Fibroblast of skin of right quadriceps (primary cell): ENCODE measurements at regions not wholly inside any gene's neighbourhood (a gene's known extent, or its start where the extent isn't known, plus 50 kb on each side); places are given as distances from the start of the nearest gene placed in this dataset.

Source experiments
- DNase-seq: peaks from one replicate; pipeline ENCODE4 v3.0.0-alpha.2; 2013

DNA sequence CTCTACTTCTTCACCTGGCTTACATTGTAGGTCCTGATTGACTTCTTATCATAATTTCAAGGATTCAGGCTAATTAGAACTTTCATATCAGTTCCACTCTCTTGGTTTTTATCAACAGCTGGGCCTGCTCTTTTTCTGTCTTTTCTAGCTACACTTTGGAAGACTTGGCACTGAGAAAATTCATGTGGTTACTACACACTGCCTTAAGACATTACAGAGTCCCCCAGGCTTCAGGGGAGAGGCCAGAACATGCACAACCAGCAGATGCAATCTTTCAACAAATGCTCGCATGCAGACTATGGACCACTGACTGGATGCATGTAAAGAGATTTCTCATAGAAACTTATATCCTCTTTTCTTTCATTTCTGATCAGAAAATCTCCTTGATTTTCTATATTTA, 423.5 kb downstream of the TUSC7 start:
- no peak for DNase-seq

DNA sequence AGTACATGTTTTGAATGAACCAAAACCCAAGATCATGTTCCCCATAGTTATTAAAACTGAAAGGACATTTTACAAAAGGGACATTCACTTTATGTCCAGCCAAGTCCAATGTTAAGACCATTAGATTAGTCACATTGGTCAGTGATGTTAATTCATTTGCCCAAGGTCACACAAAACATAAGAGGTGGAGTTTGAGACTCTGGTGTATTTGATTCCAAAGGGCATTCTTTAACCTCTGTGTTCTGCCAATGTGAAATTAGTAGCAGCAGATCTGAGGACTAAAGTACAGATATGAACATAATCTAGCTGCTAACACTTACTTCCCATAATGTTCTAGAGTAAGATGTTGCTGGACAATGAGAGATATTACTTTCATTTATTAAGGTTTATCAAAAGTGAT, 425.6 kb downstream of the TUSC7 start:
- DNase-seq = no peak

DNA sequence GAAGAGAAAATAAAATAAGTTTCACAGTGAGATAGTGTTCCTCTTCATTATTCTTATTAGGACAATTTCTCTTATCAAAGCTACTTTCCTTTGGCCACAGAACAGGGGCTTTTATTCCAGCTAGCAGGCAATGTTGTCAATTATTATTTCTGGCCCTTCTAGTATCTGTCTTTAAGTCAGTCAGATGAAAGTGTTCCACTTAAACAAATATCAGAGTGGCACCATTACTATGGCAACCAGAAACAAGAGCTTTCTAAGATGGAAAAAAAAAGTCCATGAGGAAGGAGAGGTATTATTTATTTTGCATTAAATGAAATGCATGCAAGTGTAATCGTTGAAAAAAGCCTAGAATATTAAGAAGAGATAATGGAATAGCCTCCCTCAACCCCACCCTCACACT, 426.4 kb downstream of the TUSC7 start:
- no peak for DNase-seq

DNA sequence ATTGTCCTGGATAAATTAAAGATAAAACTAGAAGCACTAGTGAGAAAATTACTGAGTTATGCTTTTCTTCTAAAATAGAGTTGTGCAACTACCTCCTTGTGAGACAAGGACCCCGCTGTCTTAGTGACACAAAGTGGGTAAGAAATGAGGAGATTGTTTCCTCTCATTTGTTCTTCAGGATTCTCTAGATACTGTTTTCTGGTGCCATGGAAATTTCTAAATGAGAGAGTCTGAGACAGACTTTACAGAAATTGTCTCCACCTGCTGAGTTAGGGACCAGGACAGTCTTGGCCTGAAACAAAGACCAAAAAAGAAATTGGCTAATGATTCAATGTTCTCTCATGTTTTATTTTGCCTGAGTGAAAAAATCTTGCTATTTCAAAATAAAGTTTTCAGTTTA, 427.5 kb downstream of the TUSC7 start:
- DNase-seq = no peak

DNA sequence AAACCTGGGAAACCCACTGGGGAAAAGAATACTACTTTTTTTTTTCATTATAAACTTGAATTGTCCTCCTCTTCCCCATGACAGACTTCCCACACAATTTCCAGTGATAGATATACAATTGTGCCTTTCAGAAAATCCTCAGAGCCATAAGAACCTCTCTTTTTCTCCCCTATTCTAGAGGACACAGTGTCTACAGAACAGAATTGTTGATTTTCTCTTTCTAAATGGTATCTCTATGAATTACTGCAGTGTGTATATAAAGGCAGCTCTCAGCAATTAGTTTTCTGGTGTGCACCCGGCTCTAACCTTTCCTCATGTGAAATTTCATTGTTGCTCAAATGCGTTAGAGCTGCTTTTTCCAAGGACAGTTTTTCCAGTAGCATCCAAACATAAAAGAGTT, 430.1 kb downstream of the TUSC7 start:
- DNase-seq = no peak

DNA sequence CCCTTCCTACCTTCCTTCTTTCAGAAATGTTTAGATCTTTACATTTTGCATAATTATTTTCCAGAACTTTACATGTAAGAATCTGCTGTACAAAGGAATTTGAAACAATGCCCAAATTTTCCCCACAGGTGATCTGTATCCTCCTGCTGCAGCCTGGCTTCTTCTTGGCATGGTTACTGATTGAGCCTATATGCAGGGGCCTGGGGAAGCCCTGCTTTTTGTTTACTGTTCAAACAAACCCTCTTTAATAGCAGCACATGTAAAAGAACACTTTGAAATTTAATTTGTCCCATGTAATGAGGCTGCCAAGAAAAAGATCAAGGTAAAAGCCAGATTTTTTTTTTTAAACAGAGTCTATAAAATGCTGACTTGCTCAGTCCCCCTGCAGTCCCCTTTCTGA, 432.2 kb downstream of the TUSC7 start:
- DNase-seq = no peak

DNA sequence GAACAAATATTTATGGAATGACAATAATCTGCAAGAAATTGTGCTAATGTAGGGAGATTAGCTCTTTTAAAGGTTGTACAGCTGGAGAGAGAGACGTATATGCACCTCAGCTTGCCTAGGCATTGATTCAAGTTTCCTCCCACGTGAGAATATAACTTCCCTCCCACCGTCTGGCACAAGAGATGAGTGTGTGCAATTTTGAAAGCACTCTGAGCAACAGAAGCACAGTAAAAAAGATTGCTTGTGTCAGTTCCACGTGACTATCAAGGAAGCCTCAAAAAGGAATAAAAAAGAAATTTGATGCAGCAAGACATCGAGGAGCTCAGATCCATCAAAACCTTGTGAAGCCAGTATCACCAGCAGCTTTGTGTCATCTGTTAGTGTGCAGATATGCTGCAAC, 435.3 kb downstream of the TUSC7 start:
- peak; percentile 42 for DNase-seq

DNA sequence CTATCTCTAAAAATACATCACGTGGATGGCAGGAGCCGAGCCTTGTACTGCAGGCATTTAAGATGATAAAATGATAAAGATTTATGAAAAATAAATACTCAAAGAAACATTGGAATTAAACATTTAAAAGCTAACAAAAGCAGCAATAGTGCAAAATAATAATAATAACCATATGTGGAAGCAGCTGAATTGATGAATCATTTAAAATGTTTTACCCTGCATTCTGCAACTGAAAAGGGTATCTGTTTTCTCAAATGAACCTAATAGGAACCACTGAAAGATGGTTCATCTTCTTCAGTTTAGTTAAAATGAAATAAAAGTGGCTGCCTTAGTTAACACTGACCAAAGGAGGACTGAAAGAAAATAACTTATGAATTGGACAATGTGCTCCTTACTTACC, 436.1 kb downstream of the TUSC7 start:
- peak; percentile 21 for DNase-seq

DNA sequence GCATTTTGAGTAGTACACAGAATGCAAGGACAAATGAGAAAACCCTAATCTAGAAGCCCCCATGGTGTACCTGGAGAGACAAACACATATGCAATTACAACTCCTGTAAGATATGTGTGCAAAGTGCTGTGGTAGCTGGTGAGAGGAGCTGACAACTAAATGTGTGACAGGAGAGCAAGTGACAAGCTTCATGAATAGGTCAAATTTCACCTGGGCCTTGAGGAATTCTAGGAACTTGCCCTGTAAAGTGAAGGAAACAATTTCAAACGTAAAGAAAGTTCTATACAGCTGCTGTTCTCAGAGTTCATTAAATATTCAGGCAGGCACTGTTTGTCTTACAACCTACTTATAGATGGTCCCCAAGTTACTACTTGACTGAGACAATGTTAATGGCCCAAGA, 437.0 kb downstream of the TUSC7 start:
- DNase-seq = no peak

DNA sequence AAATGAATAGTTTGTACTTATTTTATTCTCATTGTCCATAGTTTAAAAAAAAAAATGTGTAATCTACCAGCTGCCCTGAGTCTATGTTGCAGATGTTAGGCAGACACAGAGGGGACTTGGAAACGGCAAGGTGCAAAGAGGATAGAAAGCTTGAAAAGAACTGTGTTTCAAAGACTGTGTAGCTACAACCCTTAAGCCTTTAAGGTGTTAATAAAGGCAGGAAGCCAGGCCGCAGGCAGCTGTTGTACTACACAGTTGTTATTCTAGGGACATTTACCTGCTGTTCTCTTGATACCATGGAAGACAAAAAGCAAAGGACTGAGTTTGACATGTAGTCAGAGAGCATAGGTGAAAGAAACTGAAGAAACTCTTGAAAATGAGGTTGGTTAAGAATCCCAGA, 440.0 kb downstream of the TUSC7 start:
- no peak for DNase-seq

DNA sequence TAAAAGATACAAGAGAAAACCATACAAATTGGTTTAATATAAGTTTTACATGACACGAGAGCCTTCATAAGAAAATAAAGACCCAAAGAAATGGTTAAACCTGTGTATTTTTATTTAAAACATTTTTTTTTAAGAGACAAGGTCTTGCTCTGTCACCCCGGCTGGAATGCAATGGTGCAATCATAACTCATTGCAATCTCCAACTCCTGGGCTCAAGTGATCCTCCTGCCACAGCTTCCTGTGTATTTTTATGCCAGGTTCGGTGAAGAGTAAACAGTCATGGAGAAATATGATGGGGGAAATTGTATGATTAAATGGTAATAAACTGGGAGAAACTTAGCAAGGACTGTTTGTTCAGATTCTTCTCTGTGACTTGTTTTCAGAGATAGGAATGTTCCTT, 441.0 kb downstream of the TUSC7 start:
- DNase-seq = no peak

DNA sequence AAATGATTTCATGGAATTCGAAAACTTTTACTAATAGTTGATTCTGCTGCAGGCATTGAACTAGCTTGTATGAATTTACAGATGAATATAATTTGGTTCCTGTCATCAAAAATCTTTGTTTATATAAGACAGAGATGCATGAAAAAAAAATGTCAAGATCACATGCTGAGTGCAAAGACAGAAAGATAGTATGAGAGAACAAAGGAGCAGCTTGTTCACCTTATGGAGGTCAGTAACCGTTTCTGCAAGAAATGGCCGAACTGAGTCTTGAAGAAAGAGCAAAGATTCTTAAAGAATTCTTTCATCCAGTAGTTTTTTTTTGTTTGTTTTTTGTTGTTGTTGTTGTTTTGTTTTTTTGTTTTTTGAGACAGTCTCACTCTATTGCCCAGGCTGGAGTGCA, 450.6 kb downstream of the TUSC7 start:
- DNase-seq = no peak

DNA sequence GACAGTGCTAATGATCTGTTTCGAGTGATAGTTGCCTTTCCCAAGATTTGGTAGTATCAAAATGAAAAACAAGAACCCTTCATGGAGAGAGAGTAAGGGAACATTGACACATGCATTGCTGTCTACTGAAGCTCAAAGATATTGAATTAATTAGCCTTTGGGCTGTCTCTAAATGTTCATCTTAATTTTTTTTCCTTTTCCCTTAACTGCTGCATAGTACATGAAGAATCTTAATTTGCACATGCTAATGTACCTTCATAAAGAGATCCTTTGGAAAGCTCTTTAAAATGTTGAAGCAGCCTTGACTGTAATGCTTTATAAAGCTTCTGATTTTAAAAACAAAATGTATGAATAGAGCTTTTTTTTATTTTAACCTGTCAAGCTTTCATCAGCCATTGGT, 452.2 kb downstream of the TUSC7 start:
- no peak for DNase-seq

DNA sequence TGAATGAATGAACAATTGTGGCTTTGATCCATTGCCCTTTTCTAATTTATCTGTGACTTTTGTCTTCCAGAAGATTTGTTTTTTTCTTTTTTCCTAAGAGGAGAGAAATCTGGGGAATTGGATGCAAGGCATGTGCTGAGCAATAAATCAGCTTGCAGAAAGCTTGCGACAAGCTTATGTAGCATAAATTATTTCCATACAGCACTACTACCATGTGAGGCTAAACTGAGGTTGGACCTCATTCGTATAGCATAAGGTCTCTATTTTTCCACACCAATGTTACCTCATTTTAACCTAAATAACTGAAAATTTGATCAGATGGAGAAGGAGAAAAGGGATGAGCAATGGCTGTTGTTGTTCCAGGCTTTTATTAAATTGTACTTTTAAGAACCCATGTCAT, 455.6 kb downstream of the TUSC7 start:
- no peak for DNase-seq

DNA sequence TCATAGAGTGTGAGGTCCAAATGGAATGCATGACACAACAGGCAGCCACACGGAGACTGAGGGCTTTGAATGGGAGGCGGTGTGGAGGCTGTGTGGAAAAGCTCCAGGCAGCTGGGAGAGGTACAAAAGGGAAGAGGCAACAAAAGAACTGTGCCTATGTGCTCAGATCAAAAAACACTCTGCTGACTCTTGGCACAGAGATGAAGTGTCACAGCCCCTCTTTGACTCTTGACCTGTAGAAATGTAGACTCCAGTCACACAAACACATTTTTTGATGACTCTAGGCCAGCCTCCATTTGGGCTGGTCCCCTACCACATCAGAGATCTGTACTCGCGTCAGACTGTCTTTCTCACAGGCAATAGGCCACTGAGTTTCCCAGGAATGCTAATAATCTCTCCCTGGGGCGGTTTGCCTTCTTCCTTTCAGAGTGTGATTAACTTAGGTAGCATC, 456.0 kb downstream of the TUSC7 start:
- DNase-seq = peak; percentile 51

DNA sequence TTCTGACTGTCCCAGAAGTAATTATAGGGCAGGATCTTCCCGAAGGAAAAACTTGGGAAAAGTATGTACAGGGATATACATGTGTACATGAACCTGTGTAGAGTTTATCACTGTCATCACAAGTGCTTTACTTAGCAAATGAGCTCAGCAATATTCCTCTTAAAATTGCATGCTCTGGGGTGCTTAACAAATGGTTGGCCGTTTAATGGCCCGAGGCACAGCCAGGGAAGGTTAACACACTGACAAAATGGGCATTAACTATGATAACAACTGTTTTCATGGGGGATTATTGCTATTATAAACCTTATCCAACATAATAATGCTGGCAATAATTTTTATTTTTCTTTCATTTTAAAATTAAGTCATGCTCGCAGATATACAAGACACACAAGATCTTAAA, 459.3 kb downstream of the TUSC7 start:
- no peak for DNase-seq

DNA sequence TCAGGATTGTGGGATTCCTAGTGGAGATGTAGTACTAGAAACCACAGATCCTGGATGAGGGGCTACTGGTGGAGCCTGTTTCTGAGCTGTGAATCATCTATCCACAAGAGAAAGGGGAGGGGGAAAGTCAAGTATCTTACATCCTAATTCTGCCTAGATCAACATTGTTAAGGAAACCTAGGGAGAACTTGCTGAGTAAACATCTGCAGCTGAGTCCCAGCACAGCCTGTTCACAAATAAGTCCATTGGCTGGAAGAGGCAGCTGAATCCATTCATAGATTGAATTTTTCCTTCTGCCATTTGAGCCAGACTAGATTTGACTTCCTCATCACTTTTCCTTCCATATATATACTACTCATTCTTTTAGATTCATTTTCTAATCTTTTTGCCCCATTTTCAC, 460.5 kb downstream of the TUSC7 start:
- DNase-seq = no peak

DNA sequence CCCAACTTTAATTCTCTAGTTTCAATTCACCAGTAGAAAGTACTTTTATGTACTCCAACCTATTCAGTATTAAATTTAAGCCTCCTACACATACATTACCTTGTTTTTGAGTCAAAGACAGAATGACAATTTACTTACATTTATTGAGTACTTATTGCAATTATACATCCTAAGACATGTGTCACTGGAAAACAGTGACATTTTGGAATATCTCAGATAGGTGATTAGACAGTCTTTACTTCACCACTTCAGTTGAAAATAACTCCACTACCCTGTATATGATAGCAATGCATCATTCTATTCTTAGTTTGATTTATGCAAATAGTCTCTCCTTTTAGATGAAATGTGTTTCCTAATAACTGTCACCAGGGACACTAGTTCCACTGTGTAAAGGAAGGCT, 461.5 kb downstream of the TUSC7 start:
- DNase-seq = no peak

DNA sequence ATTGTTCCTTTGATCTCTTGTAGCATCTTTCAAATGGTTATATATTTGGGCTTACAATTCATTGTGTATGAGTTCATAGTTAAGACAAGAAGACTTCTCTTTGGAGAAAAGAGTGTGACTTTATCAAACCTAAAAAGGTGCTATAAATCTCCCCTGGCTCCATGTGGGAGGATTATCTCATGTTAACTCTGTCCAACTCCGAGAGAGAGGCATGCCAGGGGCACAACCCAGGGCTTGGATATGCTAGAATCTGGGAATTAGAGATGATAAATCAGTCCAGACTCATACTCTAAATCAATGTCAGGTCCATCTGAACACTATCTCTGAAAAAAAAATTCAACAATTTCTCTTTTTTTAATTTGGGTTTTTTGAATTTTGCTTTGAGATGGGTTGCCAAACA, 462.8 kb downstream of the TUSC7 start:
- DNase-seq = no peak

DNA sequence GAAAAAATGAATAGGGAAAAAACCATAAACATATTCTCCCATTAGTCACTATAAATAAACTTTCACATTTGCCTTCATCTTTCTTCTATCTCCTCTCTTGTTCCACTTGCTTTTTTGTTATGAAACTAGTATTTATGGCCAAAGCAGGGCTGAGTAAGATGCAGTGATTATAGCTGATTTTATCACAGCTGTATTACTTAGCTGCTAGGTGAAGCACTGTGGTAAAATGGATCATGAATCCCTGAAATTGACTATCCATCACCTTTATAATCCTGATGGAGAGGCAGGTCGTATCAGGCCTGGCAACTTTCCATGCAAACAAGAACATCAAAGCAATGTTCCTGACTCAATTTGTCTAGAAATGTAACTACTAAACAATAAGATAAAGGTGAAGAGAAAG, 471.6 kb downstream of the TUSC7 start:
- DNase-seq = no peak

DNA sequence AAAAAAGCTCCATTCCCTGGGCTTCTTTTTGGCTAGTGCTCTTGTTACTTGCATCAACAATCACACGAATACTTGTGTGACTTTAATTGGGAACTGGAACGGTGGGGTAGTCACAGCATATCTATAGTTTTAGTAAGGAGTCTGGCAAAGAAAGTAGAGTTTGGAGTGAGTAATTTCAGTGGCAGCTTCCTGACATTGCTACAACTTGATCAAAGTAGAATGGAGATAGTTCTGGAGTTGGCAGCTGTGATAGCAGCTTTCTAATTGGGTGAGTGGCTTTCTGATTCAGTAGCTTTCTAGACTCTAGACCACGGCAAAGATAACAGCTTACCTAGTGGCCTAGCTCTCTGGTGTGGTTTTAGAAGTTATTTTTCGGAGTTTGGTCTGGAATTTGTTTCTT, 475.0 kb downstream of the TUSC7 start:
- DNase-seq = peak; percentile 73

DNA sequence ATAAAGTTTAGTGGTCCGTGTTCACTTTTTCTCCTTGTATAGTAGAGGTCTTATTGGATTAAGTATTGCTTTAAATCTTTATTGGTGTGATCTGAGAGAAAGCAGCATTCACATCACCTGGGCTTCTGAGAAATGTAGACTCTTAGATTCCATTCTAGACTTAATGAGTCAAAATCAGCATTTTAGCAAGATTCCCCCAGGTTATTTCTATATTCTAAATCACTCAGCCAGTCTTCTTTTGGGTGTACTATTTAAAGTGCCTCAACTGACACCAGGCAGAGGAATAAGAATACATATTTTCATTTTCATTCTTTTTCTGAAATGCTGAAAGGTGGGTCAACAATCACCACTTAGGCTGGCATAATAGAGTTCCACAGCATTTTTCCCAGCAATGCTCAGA, 481.7 kb downstream of the TUSC7 start:
- DNase-seq = no peak

DNA sequence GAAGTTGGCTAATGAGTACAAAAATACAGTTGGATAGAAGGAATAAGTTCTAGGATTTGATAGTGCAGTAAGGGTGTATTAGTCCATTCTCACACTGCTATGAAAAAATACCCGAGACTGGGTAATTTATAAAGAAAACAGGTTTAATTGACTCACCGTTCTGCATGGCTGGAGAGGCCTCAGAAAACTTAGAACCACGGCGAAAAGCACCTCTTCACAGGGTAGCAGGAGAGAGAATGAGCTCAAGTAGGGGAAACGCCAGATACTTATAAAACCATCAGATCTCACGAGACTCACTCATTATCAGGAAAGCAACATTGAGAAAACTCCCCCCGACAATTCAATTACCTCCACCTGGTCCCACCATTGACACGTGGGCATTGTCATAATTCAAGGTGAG, 483.3 kb downstream of the TUSC7 start:
- no peak for DNase-seq

DNA sequence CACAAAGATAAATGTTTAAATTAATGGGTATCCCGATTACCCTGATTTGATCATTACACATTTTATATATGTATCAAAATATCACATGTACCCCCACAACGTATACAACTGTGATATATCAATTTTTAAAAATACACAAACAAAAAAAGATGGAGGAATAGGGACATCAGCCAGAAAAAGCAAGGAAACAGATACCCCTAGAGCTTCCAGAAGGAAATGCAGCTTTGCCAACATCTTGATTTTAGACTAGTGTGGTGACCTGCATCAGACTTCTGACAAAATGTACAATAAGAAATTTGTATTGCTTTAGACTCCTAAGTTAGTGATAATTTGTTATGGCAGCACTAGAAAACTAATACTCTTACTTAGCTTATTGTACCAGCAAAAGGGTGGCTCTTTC, 483.8 kb downstream of the TUSC7 start:
- DNase-seq = peak; percentile 8

DNA sequence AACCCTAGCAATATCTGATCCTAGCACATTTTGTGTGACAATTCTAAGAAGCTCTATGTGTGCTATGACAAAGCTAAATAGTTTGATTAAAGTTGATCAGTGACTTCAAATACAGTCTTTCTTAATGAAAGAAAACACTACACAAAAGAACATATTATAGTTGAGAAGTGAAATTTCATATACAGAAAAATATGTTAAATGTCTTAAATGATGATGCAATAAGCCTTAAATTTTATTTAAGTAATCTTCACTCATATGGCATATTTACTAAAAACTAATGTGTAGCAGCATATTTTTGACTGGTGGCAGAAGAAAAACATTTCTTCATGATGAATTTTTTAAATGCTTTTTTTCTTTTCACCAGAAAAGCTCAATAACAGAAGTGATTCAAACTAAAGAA, 485.5 kb downstream of the TUSC7 start:
- no peak for DNase-seq

DNA sequence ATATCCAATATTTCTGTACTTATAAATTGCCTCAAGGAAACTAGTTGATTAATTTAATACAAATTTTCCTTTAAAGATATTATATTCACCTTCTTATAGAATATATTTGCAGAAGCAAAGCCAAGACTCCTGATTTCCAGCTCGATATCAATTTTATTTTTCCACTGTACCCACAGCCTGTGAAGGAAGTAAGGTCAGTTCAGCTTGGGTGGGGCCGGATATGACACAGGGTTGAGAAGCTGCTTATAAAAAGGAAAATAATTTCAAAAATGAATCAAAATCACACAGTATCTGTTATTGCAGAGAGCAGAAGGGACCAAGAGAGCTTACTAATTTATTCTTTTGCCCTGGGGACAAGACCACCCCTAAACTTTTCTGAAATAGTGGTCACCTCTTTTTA, 491.4 kb downstream of the TUSC7 start:
- DNase-seq = no peak
